Activated CD8-positive, alpha-beta memory T cell treated with anti-CD3 and anti-CD28 coated beads for 36 hours (primary cell): ENCODE measurements at regions not wholly inside any gene's neighbourhood (a gene's known extent, or its start where the extent isn't known, plus 50 kb on each side); places are given as distances from the start of the nearest gene placed in this dataset.

Source experiments
- CTCF ChIA-PET: fragments of 350-600 bp; sonication (Branson Sonifier 250); formaldehyde crosslinking; loops from one replicate; lab custom pipeline; 2021; ENCODE audit warnings: antibody characterized with exemption; lab: Charles Lee
- POLR2A ChIA-PET: fragments of 350-600 bp; sonication (Branson Sonifier 250); formaldehyde crosslinking; loops from one replicate; lab custom pipeline; 2021; ENCODE audit warnings: antibody characterized with exemption; lab: Charles Lee

DNA sequence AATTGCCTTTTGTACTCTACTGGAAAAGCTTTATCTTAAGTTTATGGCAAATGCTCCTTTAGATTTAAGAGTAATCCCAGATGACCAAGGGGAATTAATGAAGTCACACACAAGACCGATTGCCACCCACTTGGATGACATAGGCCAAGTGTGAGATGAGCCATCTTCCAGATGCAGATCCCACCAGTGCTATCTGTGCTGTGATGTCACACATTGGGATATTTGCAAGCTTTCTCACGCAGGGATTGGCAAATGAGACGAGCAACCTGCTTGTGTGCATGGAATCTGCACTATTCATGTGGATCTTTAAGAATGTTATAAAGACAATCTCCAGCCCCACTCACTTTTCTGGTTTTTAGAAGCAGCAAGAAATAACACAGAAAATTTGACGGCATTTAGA is 602.1 kb upstream of the TMEM132C start:
- ChIA-PET CTCF (no interaction called here), POLR2A (no interaction called here)

GRCh38 chr12:127667131-127667685 is 599.8 kb upstream of the TMEM132C start:
- CTCF ChIA-PET, result no interaction called here

DNA sequence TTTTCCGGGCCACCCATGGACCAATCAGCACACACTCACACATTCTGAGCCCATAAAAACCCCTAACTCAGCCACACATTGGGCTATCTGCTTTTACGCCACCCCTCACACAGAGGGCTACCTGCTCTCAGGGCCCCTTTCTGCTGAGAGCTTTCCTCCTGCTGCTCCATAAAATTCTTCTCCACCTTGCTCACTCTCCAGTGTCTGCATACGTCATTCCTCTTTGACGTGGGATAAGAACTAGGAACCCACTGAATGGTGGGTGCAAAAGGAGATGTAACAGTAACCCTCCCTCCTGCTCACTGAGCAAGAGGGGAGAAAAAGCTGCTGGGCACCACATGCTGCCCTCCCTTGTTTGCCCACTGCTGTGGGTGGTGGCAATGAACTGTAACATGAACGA is 596.7 kb upstream of the TMEM132C start:
- ChIA-PET POLR2A (no interaction called here), CTCF (no interaction called here)

More at GRCh38 chr12:127667131-127667685, 599.8 kb upstream of the TMEM132C start:
- POLR2A ChIA-PET, result no interaction called here

DNA sequence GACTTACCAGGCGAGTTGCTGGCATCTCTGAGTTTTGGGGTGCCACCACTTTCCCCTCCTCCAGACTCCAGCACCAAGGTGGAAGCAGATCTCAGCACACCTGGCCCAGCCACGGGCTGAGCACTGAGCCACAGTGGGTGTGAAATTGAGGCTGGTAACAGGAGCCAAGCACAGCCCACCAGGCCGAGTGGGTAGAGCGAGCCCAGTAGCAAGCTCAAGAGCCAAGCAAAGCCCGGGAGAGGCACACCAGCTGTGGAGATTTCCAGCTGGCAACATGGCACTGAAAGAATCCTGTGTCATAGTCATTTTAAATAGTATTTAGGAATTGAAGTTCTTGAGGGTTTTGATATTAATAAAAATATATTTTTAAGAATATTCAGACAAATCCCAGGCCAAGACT is 596.2 kb upstream of the TMEM132C start:
- ChIA-PET POLR2A (no interaction called here), CTCF (no interaction called here)

GRCh38 chr12:127675936-127676335 is 591.0 kb upstream of the TMEM132C start:
- CTCF ChIA-PET, result no interaction called here
- POLR2A ChIA-PET, result no interaction called here

- CTCF ChIA-PET, result no interaction called here
- POLR2A ChIA-PET, result no interaction called here
Measured at GRCh38 chr12:127677537-127678131, 589.3 kb upstream of the TMEM132C start.

- POLR2A ChIA-PET, result no interaction called here
- CTCF ChIA-PET, result no interaction called here
Measured at GRCh38 chr12:127678945-127679344, 588.0 kb upstream of the TMEM132C start.

- ChIA-PET CTCF (no interaction called here), POLR2A (no interaction called here)
Measured at GRCh38 chr12:127680516-127680915, 586.5 kb upstream of the TMEM132C start.

DNA sequence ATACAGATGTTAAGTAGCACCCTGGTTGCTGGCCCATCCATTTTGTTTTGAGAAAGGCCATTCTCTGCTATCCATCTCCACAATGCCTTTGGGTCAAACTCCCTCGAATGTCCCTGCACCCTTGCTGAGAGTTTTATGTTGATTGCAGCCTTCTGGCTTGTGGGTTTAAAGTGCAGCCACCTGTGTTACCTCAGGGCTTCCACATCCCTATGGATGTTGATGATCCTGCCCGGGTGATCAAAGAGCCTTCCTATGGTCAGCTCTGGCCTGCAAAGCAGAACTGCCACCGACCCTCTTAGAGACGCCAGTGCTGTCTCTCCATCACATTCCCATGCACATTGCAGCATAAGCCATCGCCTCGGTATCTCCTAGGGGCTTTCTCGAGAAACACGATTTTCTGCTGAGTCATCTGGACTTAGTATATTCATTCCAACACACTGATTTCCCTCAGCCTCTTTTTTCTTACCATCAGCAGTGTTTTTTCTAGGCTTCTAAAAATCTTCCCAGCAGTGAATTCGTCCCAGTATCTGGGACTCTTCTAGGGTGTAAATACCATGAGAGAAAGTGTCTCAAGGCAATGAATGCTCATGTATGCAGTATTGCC is 585.7 kb upstream of the TMEM132C start:
- ChIA-PET POLR2A (no interaction called here), CTCF (no interaction called here)

- CTCF ChIA-PET, result no interaction called here
- POLR2A ChIA-PET, result no interaction called here
Measured at GRCh38 chr12:127685491-127685890, 581.5 kb upstream of the TMEM132C start.

DNA sequence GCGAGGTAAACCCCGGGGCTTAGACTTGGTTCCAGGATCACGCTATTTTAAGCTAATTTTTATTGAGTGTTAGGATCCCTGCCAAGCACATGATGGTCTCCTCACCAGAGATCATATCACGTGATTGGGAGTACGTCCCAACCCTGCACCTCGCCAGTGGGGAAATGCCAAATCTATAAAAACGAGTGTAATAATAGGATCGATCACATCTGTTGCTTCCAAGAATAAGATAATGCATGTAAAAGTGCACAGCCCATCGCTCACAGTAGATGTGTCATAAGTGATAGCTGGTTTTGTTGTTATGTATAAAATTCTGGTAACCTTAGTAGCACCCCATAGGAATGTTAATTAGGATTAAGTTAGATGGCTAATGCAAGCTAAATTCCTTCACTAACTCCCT is 581.0 kb upstream of the TMEM132C start:
- ChIA-PET POLR2A (no interaction called here), CTCF (no interaction called here)

DNA sequence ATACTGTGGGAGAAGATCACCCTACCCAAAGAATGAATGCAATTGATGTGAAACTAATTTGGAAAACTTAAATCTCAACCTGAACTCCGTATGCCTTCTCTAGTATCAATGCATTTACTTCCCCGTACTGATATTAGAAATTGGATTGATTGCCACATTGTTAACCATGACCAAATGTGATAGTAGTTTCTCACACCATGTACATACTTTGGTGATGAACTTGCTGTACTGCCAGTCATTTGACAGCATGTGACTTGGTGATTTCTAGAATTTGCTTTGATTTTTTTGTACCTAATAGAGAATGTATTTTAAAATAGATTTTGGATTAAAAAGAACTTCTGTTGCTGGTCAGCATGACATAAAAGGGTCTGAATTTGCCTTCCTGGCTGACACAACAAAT is 579.8 kb upstream of the TMEM132C start:
- ChIA-PET POLR2A (no interaction called here), CTCF (no interaction called here)

DNA sequence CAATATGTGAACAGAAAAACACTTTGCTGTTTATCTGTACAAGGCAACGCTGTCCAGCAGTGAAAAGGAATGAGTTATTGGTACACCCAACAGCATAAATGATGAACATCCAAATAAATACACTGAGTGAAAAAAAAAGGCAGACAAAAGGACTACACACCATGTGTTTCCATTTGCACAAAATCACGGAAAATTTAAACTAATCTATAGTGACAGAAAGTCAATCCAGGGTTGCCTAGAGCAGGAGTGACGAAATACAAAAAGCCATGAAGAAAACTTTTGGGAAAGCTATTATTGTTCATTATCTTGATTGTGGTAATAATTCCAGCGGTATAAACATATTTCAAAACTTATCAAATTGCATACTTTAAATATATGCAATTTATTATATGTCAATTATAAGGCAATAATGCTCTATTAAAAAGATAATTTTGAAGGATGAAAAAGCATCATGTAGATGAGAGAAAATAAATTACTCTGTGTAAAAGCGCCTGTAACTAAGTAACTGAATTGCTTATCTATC is 578.0 kb upstream of the TMEM132C start:
- ChIA-PET CTCF (no interaction called here), POLR2A (no interaction called here)

DNA sequence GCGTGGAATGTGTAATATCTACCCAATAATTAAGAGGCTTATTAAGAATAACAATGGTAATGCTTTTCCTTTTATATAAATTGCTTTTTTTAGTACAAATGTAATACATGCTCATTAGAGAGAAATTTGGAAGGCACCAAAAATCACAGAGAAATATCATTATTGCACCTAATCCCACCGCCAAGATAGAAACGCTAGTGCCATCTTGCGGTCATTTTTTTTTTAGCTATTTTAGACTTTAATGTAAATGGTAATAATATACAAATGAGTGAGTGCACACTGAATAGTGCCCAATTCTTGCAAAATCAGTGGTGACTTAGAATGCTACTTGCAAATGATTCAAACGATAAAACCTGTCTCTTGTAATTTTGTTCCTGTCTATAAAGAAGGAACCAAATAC is 576.8 kb upstream of the TMEM132C start:
- ChIA-PET POLR2A (no interaction called here), CTCF (no interaction called here)

DNA sequence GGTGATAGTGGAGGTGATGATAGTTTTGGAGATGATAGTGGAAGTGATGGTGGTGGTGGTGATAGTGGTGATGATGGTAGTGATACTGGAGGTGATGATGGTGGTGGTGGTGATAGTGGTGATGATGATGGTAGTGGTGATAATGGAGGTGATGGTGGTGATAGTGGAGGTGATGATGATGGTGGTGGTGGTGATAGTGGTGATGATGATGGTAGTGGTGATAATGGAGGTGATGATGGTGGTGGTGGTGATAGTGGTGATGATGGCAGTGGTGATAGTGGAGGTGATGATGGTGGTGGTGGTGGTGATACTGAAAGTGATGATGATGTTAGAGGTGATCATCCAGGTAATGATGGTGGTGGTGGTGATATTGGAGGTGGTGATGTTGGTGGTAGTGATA is 570.0 kb upstream of the TMEM132C start:
- ChIA-PET CTCF (no interaction called here), POLR2A (no interaction called here)

GRCh38 chr12:127703026-127703425 is 563.9 kb upstream of the TMEM132C start:
- CTCF ChIA-PET, result no interaction called here
- POLR2A ChIA-PET, result no interaction called here

DNA sequence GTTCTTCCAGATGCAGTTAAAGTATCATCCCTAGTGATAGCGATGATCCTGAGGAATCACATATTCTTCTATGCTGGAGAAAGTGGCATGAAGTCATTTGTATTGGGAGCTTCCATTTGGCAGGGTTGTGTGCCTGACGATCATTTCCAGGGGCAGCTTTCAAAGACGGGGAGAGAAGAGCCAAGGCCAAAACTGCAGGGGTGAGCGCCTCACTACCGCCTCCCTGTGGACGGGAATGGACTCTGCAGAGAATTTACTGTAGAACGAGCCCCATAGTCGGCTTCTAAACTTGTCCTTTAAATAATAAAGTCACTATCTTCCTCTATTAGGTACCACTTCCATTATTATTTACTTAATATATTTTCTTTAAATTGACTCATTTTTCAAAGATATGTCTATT is 555.9 kb upstream of the TMEM132C start:
- CTCF ChIA-PET, result no interaction called here
- POLR2A ChIA-PET, result no interaction called here

DNA sequence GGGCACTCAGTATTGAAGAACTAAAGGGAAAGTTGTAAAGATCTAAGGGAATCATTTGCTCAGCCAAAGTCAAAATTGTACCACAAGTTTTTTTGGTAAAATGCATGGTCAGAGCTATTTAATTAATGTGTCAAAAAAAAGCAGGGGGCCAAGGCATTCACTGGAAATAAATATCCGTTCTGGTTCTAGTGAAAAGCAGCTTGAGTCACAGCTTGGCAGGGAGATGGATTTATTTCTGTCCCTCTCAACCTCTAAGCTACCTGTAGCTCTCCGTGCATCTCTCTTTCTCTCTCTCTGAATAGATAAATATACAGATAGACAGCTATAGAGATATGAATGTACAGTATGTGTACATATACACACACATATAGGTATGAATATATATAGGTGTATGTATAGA is 554.4 kb upstream of the TMEM132C start:
- ChIA-PET POLR2A (no interaction called here), CTCF (no interaction called here)

- ChIA-PET CTCF (no interaction called here), POLR2A (no interaction called here)
Measured at GRCh38 chr12:127716166-127716565, 550.8 kb upstream of the TMEM132C start.

DNA sequence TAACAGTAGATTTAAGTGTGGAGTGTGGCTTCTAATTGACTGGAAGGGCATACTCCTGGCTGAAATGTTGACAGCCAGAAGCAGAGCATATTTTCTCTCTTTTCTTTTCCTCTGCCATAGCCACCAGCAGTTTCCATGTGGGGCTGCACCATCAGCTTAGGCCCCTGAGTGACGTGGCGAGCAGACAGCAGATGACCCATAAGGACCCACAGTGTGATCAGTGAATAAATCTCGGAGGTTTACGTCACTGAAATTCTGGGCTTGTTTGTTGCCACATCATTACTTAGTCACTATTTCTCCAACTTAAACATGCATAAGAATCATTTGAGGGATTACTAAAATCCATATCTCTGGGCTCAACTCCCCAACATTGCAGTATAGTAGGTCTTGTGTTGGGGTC is 549.7 kb upstream of the TMEM132C start:
- ChIA-PET CTCF (no interaction called here), POLR2A (no interaction called here)

GRCh38 chr12:127720334-127720733 is 546.6 kb upstream of the TMEM132C start:
- POLR2A ChIA-PET, result no interaction called here
- CTCF ChIA-PET, result no interaction called here
